ENCODE measurements at regions not wholly inside any gene's neighbourhood (a gene's known extent, or its start where the extent isn't known, plus 50 kb on each side); places are given as distances from the start of the nearest gene placed in this dataset.

DNA sequence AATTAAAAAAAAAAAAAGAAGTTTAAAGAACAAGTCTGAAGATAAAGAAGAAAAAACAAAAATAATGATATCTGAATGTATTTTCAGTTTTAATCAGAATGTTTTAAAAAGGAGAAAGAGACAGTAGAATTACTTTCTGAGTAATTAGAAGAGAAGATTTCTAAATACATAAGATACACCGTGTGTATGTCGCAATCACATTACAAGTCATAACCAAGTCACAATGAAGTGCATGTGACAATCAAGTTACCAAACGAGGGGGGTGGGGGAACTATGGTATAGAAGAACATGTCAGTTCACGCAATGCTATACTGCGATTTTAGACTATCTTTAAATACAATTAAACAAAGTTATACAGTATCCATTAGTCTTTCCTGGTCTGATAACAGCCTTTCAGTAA, 1464.1 kb upstream of the FLRT2 start:
- TF ChIP-seq POLR2AphosphoS5 (IDR thresholded peaks at IDR 0.05; ENCODE audit: low read depth, low read length), result no peak
- no peak for TF ChIP-seq SIN3A (IDR thresholded peaks at IDR 0.05; ENCODE audit: borderline replicate concordance, insufficient read depth, low read length)
